ENCODE measurements at regions not wholly inside any gene's neighbourhood (a gene's known extent, or its start where the extent isn't known, plus 50 kb on each side); places are given as distances from the start of the nearest gene placed in this dataset.

DNA sequence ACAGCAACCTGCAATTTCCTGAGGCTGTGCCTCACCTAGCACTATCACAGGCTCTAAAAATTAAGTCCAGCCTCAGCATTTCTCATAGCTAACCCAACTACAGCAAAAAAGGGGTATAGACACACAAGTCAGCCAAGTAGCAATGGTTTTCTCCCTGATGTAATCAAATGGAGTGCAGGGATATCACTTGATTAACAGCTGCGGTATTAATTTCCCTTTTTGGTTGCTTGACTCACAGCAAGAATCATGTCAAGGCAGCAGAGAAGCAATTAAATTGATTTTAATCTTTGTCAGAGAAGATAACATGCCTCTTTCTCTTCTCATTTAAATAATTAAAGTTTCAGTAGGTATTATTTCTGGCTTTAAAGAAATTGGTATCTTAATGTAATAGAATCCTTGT, 278.9 kb downstream of the RWDD3 start:
- H3K4me3 ChIP-seq (replicated peaks in 1 of 3; ENCODE audit: insufficient read depth in 1 of 3, low read depth in 2 of 3, low read length in 3 of 3): no peak overlapping the region
- ChIA-PET POLR2A (no interaction called here), CTCF (ENCODE audit: low intra/inter-chr PET ratio, low total read pairs) (no interaction called here)
- no peaks in the 10 kb centered on the region for H3K4me1 ChIP-seq (ENCODE audit: insufficient read depth, low read length)
- H3K9me3 ChIP-seq (ENCODE audit: low read length): no peaks in the 10 kb centered on the region
- no peak for TF ChIP-seq ZNF431 (CRISPR knock-in tag; IDR thresholded peaks at IDR 0.05; ENCODE audit: borderline replicate concordance, low read depth)
- DNase-seq (ENCODE audit: low spot score) (no peak), ATAC-seq (no peak), FAIRE-seq (no peak)
- WGBS (ENCODE audit: low lambda C conversion rate): 24% methylated on average over 1 of the region's 1 CpG
- BruUV-seq (replicated peaks): no TSS peak
- no peak overlapping the region for H3K4me2 ChIP-seq (ENCODE audit: low read depth, low read length)
- H3K9ac ChIP-seq (ENCODE audit: insufficient read depth, low read depth, low read length): no peak overlapping the region
- H3K36me3 ChIP-seq (replicated peaks in 1 of 2; ENCODE audit: control insufficient read depth in 1 of 2, insufficient read depth in 2 of 2, low read length in 2 of 2): no peaks in the 10 kb centered on the region
- H3K27ac ChIP-seq (ENCODE audit: extremely low read length, insufficient read depth, low read length): no peak overlapping the region
- in situ Hi-C loops (cut with HindIII; ENCODE audit: extremely low pct_ligation_motif_present, low pct_unique_long_range_greater_than_20kb) (no loop called here), intact Hi-C loops (cut with micrococcal nuclease; ENCODE audit: unreplicated experiment) (no loop called here)
- H3K79me2 ChIP-seq (ENCODE audit: insufficient read depth, low read length): no peaks in the 10 kb centered on the region
- no peaks in the 10 kb centered on the region for H4K20me1 ChIP-seq (ENCODE audit: insufficient read depth, low read length)
- no peak overlapping the region for H2AFZ ChIP-seq (ENCODE audit: low read length)
- H3K27me3 ChIP-seq (ENCODE audit: control insufficient read depth in 1 of 2, insufficient read depth in 2 of 2, low read length in 2 of 2): no peaks in the 10 kb centered on the region; a peak in 1 of 5 replicates

DNA sequence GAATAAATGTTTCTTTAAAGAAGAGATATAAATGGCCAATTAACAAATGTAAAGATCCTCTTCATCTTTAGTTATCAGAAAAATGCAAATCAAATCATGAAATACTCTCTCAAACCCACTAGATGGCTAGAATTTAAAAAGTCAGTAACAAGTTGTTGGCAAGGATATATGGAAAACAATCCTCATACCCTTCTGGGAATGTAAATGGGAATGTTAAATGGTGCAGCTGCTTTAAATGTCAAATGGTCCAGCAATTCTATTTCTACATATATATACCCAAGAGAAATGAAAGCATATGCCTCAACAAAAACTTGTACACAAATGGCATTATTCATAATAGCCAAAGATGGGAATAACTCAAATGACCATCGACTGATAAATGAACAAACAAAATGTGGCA, 283.5 kb downstream of the RWDD3 start:
- intact Hi-C loops (cut with micrococcal nuclease; ENCODE audit: unreplicated experiment): no loop called here
- CTCF ChIA-PET (ENCODE audit: low intra/inter-chr PET ratio, low total read pairs): no interaction called here
- no TSS peak for BruUV-seq (replicated peaks)
- Histone ChIP-seq H3K4me3 (replicated peaks in 1 of 3; ENCODE audit: insufficient read depth in 1 of 3, low read depth in 2 of 3, low read length in 3 of 3) (no peak overlapping the region), H4K20me1 (ENCODE audit: insufficient read depth, low read length) (no peaks in the 10 kb centered on the region), H3K79me2 (ENCODE audit: insufficient read depth, low read length) (no peaks in the 10 kb centered on the region), H3K36me3 (replicated peaks in 1 of 2; ENCODE audit: control insufficient read depth in 1 of 2, insufficient read depth in 2 of 2, low read length in 2 of 2) (no peaks in the 10 kb centered on the region), H3K27me3 (ENCODE audit: control insufficient read depth in 1 of 2, insufficient read depth in 2 of 2, low read length in 2 of 2) (no peaks in the 10 kb centered on the region; a peak in 1 of 5 replicates), H3K9ac (ENCODE audit: insufficient read depth, low read depth, low read length) (no peak overlapping the region), H2AFZ (ENCODE audit: low read length) (no peak overlapping the region), H3K4me1 (ENCODE audit: insufficient read depth, low read length) (no peaks in the 10 kb centered on the region), H3K9me3 (ENCODE audit: low read length) (0 out of 2 replicates have a peak, but pooled peaks cover 7% of the 10 kb centered on the region), H3K4me2 (ENCODE audit: low read depth, low read length) (no peak overlapping the region), H3K27ac (ENCODE audit: extremely low read length, insufficient read depth, low read length) (no peak overlapping the region)
- DNase-seq (ENCODE audit: low spot score): no peak
- no peak for FAIRE-seq
- no peak for ATAC-seq
- in situ Hi-C loops (cut with HindIII; ENCODE audit: extremely low pct_ligation_motif_present, low pct_unique_long_range_greater_than_20kb): no loop called here
- POLR2A ChIA-PET: no interaction called here
- 0% methylated on average over 1 of the region's 1 CpG for WGBS (ENCODE audit: low lambda C conversion rate)
- TF ChIP-seq ZNF547 (CRISPR knock-in tag; IDR thresholded peaks at IDR 0.05) (no peak), TCF7 (IDR thresholded peaks at IDR 0.05; ENCODE audit: low read depth) (no peak), ZSCAN22 (CRISPR knock-in tag; IDR thresholded peaks at IDR 0.05) (no peak), ZNF557 (CRISPR knock-in tag; IDR thresholded peaks at IDR 0.05) (no peak), ZNF768 (CRISPR knock-in tag; IDR thresholded peaks at IDR 0.05) (no peak), SIN3A (IDR thresholded peaks at IDR 0.05; ENCODE audit: borderline replicate concordance, low read depth, low read length) (no peak), GZF1 (CRISPR knock-in tag; IDR thresholded peaks at IDR 0.05) (no peak), FOSL2 (CRISPR knock-in tag; IDR thresholded peaks at IDR 0.05) (no peak), SIX4 (CRISPR knock-in tag; IDR thresholded peaks at IDR 0.05) (no peak), ZNF329 (CRISPR knock-in tag; IDR thresholded peaks at IDR 0.05; ENCODE audit: low read depth) (no peak)
- TF ChIP-seq, protein P1, sequence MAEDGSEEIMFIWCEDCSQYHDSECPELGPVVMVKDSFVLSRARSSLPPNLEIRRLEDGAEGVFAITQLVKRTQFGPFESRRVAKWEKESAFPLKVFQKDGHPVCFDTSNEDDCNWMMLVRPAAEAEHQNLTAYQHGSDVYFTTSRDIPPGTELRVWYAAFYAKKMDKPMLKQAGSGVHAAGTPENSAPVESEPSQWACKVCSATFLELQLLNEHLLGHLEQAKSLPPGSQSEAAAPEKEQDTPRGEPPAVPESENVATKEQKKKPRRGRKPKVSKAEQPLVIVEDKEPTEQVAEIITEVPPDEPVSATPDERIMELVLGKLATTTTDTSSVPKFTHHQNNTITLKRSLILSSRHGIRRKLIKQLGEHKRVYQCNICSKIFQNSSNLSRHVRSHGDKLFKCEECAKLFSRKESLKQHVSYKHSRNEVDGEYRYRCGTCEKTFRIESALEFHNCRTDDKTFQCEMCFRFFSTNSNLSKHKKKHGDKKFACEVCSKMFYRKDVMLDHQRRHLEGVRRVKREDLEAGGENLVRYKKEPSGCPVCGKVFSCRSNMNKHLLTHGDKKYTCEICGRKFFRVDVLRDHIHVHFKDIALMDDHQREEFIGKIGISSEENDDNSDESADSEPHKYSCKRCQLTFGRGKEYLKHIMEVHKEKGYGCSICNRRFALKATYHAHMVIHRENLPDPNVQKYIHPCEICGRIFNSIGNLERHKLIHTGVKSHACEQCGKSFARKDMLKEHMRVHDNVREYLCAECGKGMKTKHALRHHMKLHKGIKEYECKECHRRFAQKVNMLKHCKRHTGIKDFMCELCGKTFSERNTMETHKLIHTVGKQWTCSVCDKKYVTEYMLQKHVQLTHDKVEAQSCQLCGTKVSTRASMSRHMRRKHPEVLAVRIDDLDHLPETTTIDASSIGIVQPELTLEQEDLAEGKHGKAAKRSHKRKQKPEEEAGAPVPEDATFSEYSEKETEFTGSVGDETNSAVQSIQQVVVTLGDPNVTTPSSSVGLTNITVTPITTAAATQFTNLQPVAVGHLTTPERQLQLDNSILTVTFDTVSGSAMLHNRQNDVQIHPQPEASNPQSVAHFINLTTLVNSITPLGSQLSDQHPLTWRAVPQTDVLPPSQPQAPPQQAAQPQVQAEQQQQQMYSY (CRISPR knock-in tag; IDR thresholded peaks at IDR 0.05): no peak
- TF ChIP-seq, protein P2, sequence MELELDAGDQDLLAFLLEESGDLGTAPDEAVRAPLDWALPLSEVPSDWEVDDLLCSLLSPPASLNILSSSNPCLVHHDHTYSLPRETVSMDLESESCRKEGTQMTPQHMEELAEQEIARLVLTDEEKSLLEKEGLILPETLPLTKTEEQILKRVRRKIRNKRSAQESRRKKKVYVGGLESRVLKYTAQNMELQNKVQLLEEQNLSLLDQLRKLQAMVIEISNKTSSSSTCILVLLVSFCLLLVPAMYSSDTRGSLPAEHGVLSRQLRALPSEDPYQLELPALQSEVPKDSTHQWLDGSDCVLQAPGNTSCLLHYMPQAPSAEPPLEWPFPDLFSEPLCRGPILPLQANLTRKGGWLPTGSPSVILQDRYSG (CRISPR knock-in tag; IDR thresholded peaks at IDR 0.05): no peak
- TF ChIP-seq, protein P3, sequence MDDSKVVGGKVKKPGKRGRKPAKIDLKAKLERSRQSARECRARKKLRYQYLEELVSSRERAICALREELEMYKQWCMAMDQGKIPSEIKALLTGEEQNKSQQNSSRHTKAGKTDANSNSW (CRISPR knock-in tag; IDR thresholded peaks at IDR 0.05; ENCODE audit: borderline replicate concordance): no peak
